ENCODE measurements at regions not wholly inside any gene's neighbourhood (a gene's known extent, or its start where the extent isn't known, plus 50 kb on each side); places are given as distances from the start of the nearest gene placed in this dataset.

GRCh38 chr13:105052711-105053110 is 1482.8 kb downstream of the EFNB2 start:
- H3K9me3 ChIP-seq = no peaks in the 10 kb centered on the region
- DNase-seq (no peak), ATAC-seq (no peak)
- WGBS, 2 donors = 67 to 71% methylated on average over 4 of the region's 4 CpGs
- H3K27me3 ChIP-seq = no peaks in the 10 kb centered on the region
- no peak for TF ChIP-seq POLR2A (IDR thresholded peaks at IDR 0.05)
- no peak for TF ChIP-seq CTCF (IDR thresholded peaks at IDR 0.05)
- H3K4me1 ChIP-seq = no peaks in the 10 kb centered on the region
- no peak overlapping the region for H3K27ac ChIP-seq
- H3K4me3 ChIP-seq = no peak overlapping the region
- H3K36me3 ChIP-seq (replicated peaks in 1 of 2; ENCODE audit: insufficient read depth in 1 of 2, low read depth in 2 of 2) = no peaks in the 10 kb centered on the region
- intact Hi-C loops (cut with DNase I) = no loop called here

- WGBS, 2 donors = 46 to 59% methylated on average over 4 of the region's 4 CpGs
- no peaks in the 10 kb centered on the region for H3K27me3 ChIP-seq
These were observed 1484.8 kb downstream of the EFNB2 start for GRCh38 chr13:105050686-105051085.

GRCh38 chr13:105048677-105049076 is 1486.8 kb downstream of the EFNB2 start:
- no peak overlapping the region for H3K27ac ChIP-seq
- DNase-seq (no peak), ATAC-seq (no peak)
- intact Hi-C loops (cut with DNase I) = no loop called here
- no peak overlapping the region for H3K4me3 ChIP-seq
- no peaks in the 10 kb centered on the region for H3K36me3 ChIP-seq (replicated peaks in 1 of 2; ENCODE audit: insufficient read depth in 1 of 2, low read depth in 2 of 2)
- no peaks in the 10 kb centered on the region for H3K9me3 ChIP-seq
- H3K4me1 ChIP-seq = no peaks in the 10 kb centered on the region
- 25 to 42% methylated on average over 1 of the region's 1 CpG for WGBS, 2 donors
- TF ChIP-seq CTCF (IDR thresholded peaks at IDR 0.05) (no peak), POLR2A (IDR thresholded peaks at IDR 0.05) (no peak)
- H3K27me3 ChIP-seq = no peaks in the 10 kb centered on the region

More at GRCh38 chr13:105050686-105051085, 1484.8 kb downstream of the EFNB2 start:
- Histone ChIP-seq H3K27ac (no peak overlapping the region), H3K4me3 (no peak overlapping the region), H3K9me3 (no peaks in the 10 kb centered on the region), H3K36me3 (replicated peaks in 1 of 2; ENCODE audit: insufficient read depth in 1 of 2, low read depth in 2 of 2) (no peaks in the 10 kb centered on the region), H3K4me1 (no peaks in the 10 kb centered on the region)
- no peak for DNase-seq
- TF ChIP-seq CTCF (IDR thresholded peaks at IDR 0.05) (no peak), POLR2A (IDR thresholded peaks at IDR 0.05) (no peak)
- intact Hi-C loops (cut with DNase I) = no loop called here
- no peak for ATAC-seq

GRCh38 chr13:105047676-105048295 is 1487.7 kb downstream of the EFNB2 start:
- Histone ChIP-seq H3K4me1 (no peaks in the 10 kb centered on the region), H3K27me3 (no peaks in the 10 kb centered on the region), H3K4me3 (no peak overlapping the region), H3K36me3 (replicated peaks in 1 of 2; ENCODE audit: insufficient read depth in 1 of 2, low read depth in 2 of 2) (no peaks in the 10 kb centered on the region), H3K9me3 (no peaks in the 10 kb centered on the region), H3K27ac (no peak overlapping the region)
- no peak for ATAC-seq
- TF ChIP-seq POLR2A (IDR thresholded peaks at IDR 0.05) (no peak), CTCF (IDR thresholded peaks at IDR 0.05) (no peak)
- 22 to 30% methylated on average over 3 of the region's 3 CpGs for WGBS, 2 donors
- DNase-seq = no peak
- intact Hi-C loops (cut with DNase I) = no loop called here

- H3K4me1 ChIP-seq = no peaks in the 10 kb centered on the region
- TF ChIP-seq POLR2A (IDR thresholded peaks at IDR 0.05) (no peak), CTCF (IDR thresholded peaks at IDR 0.05) (no peak)
- no peaks in the 10 kb centered on the region for H3K27me3 ChIP-seq
- H3K4me3 ChIP-seq = no peak overlapping the region
- DNase-seq (no peak), ATAC-seq (no peak)
- no peak overlapping the region for H3K27ac ChIP-seq
- no peaks in the 10 kb centered on the region for H3K36me3 ChIP-seq (replicated peaks in 1 of 2; ENCODE audit: insufficient read depth in 1 of 2, low read depth in 2 of 2)
- WGBS, 2 donors = 50 to 58% methylated on average over 2 of the region's 2 CpGs
- intact Hi-C loops (cut with DNase I) = no loop called here
- no peaks in the 10 kb centered on the region for H3K9me3 ChIP-seq
These were observed 1498.4 kb downstream of the EFNB2 start for GRCh38 chr13:105037110-105037509.
